Ishikawa (cell line): ENCODE measurements at regions not wholly inside any gene's neighbourhood (a gene's known extent, or its start where the extent isn't known, plus 50 kb on each side); places are given as distances from the start of the nearest gene placed in this dataset.

Experiments
- CEBPB ChIP-seq: IDR thresholded peaks from 2 replicates; pipeline ENCODE4 v1.6.1; 2012
- CREB1 ChIP-seq: IDR thresholded peaks from 2 replicates; pipeline ENCODE4 v1.6.1; 2012; ENCODE audit warnings: low read depth
- EGR1 ChIP-seq: IDR thresholded peaks from 2 replicates; pipeline ENCODE4 v1.6.1; 2012
- EP300 ChIP-seq: IDR thresholded peaks from 2 replicates; pipeline ENCODE4 v1.6.1; 2012; ENCODE audit warnings: borderline replicate concordance
- FOXM1 ChIP-seq: IDR thresholded peaks from 2 replicates; pipeline ENCODE4 v1.6.1; 2012; ENCODE audit warnings: low read depth, borderline replicate concordance
- MAX ChIP-seq: IDR thresholded peaks from 2 replicates; pipeline ENCODE4 v1.6.1; 2012
- NFIC ChIP-seq: IDR thresholded peaks from 2 replicates; pipeline ENCODE4 v1.6.1; 2012
- RAD21 ChIP-seq: IDR thresholded peaks from 2 replicates; pipeline ENCODE4 v1.6.1; 2012; ENCODE audit warnings: low read depth
- REST ChIP-seq: IDR thresholded peaks from 2 replicates; pipeline ENCODE4 v1.6.1; 2012; ENCODE audit warnings: low read depth, mild to moderate bottlenecking
- TAF1 ChIP-seq: IDR thresholded peaks from 2 replicates; pipeline ENCODE4 v1.6.1; 2012; ENCODE audit warnings: low read depth, mild to moderate bottlenecking
- TCF12 ChIP-seq: IDR thresholded peaks from 2 replicates; pipeline ENCODE4 v1.6.1; 2012; ENCODE audit warnings: low read depth
- TEAD4 ChIP-seq: IDR thresholded peaks from 2 replicates; pipeline ENCODE4 v1.6.1; 2012
- USF1 ChIP-seq: IDR thresholded peaks from 2 replicates; pipeline ENCODE4 v1.6.1; 2012
- YY1 ChIP-seq: IDR thresholded peaks from 2 replicates; pipeline ENCODE4 v1.6.1; 2012; ENCODE audit warnings: low read depth
- ZBTB7A ChIP-seq: IDR thresholded peaks from 2 replicates; pipeline ENCODE4 v1.6.1; 2012; ENCODE audit warnings: low read depth

- no peak for TF ChIP-seq ZBTB7A
- no peak for TF ChIP-seq YY1
- no peak for TF ChIP-seq RAD21
- no peak for TF ChIP-seq EGR1
- no peak for TF ChIP-seq TAF1
- no peak for TF ChIP-seq CEBPB
- TF ChIP-seq CREB1: no peak
These were observed 1098.0 kb downstream of the BRD1 start for GRCh38 chr22:48729499-48730171.

GRCh38 chr22:48727454-48728058 is 1100.1 kb downstream of the BRD1 start:
- TF ChIP-seq RAD21 (no peak), EP300 (no peak), TAF1 (no peak), TCF12 (no peak)

GRCh38 chr22:48724899-48725298 is 1102.8 kb downstream of the BRD1 start:
- TF ChIP-seq ZBTB7A: no peak
- no peak for TF ChIP-seq NFIC
- no peak for TF ChIP-seq USF1
- TF ChIP-seq YY1: no peak
- TF ChIP-seq FOXM1: no peak
- TF ChIP-seq TEAD4: no peak
- no peak for TF ChIP-seq MAX
- no peak for TF ChIP-seq CEBPB
- no peak for TF ChIP-seq CREB1
- TF ChIP-seq TAF1: no peak
- no peak for TF ChIP-seq EGR1

- TF ChIP-seq CEBPB (no peak), TCF12 (no peak), EGR1 (no peak), CREB1 (no peak), YY1 (no peak), EP300 (no peak), FOXM1 (no peak), USF1 (no peak), RAD21 (no peak), MAX (no peak), TAF1 (no peak), REST (no peak), TEAD4 (no peak), ZBTB7A (no peak), NFIC (no peak)
These were observed 1105.0 kb downstream of the BRD1 start for GRCh38 chr22:48722661-48723060.

- TF ChIP-seq TCF12 (no peak), REST (no peak)
These were observed 1106.3 kb downstream of the BRD1 start for GRCh38 chr22:48721395-48721669.

- TF ChIP-seq ZBTB7A (no peak), NFIC (no peak), YY1 (no peak), FOXM1 (no peak), CREB1 (no peak), USF1 (no peak), CEBPB (no peak), EGR1 (no peak), TAF1 (no peak), RAD21 (no peak), REST (no peak), MAX (no peak), EP300 (no peak), TEAD4 (no peak), TCF12 (no peak)
These were observed 1106.8 kb downstream of the BRD1 start for GRCh38 chr22:48720662-48721394.
